22Rv1 (cell line): ENCODE measurements at regions not wholly inside any gene's neighbourhood (a gene's known extent, or its start where the extent isn't known, plus 50 kb on each side); places are given as distances from the start of the nearest gene placed in this dataset.

ENCODE experiments used
- H3K27ac ChIP-seq: fragments of 450-650 bp; 2 replicates; pipeline ENCODE4 v1.5.1; 2017
- CTCF ChIP-seq: fragments of 450-650 bp; IDR thresholded peaks from 2 replicates; pipeline ENCODE4 v1.5.1; 2017; ENCODE audit warnings: mild to moderate bottlenecking
- ZFX ChIP-seq: fragments of 450-650 bp; IDR thresholded peaks from 2 replicates; pipeline ENCODE4 v1.6.1; 2017; ENCODE audit warnings: antibody characterized with exemption, borderline replicate concordance

GRCh38 chr4:119946359-119946758 is 120.3 kb downstream of the MAD2L1 start:
- no peak overlapping the region for H3K27ac ChIP-seq
- TF ChIP-seq ZFX (no peak), CTCF (no peak)

GRCh38 chr4:119942806-119943205 is 123.8 kb downstream of the MAD2L1 start:
- no peak for TF ChIP-seq ZFX
- TF ChIP-seq CTCF = no peak
- H3K27ac ChIP-seq = no peak overlapping the region

GRCh38 chr4:119940557-119940956 is 126.1 kb downstream of the MAD2L1 start:
- TF ChIP-seq CTCF = no peak
- no peak for TF ChIP-seq ZFX
- H3K27ac ChIP-seq = no peak overlapping the region

GRCh38 chr4:119939071-119939995 is 127.3 kb downstream of the MAD2L1 start:
- no peak for TF ChIP-seq ZFX
- TF ChIP-seq CTCF = no peak
- no peak overlapping the region for H3K27ac ChIP-seq

GRCh38 chr4:119937746-119938145 is 128.9 kb downstream of the MAD2L1 start:
- no peak overlapping the region for H3K27ac ChIP-seq
- TF ChIP-seq ZFX (no peak), CTCF (no peak)

- no peak overlapping the region; the same call in 1 of the 2 replicates for H3K27ac ChIP-seq
- TF ChIP-seq ZFX (no peak), CTCF (no peak)
Observed at GRCh38 chr4:119933606-119934005, 133.0 kb downstream of the MAD2L1 start.

- H3K27ac ChIP-seq = no peak overlapping the region
- no peak for TF ChIP-seq ZFX
- TF ChIP-seq CTCF = no peak
Observed at GRCh38 chr4:119932277-119932676, 134.4 kb downstream of the MAD2L1 start.
